GM13976 (cell line): ENCODE measurements at regions not wholly inside any gene's neighbourhood (a gene's known extent, or its start where the extent isn't known, plus 50 kb on each side); places are given as distances from the start of the nearest gene placed in this dataset.

ENCODE experiments used
- DNase-seq: peaks from one replicate; pipeline ENCODE4 v3.0.0; 2012; ENCODE audit warnings: low spot score
- CTCF ChIP-seq: IDR thresholded peaks from 2 replicates; pipeline ENCODE4 v1.5.1; 2012; ENCODE audit warnings: borderline replicate concordance, mild to moderate bottlenecking; ENCODE audit not compliant: insufficient read depth; ENCODE audit errors: extremely low read depth, missing control alignments, control extremely low read depth
- in situ Hi-C: fragments of 300-500 bp; cut with MboI; formaldehyde crosslinking; loops from one replicate; pipeline ENCODE4 v1.12.0; 2022; ENCODE audit warnings: low sequenced_read_pairs, mixed read lengths, inconsistent platforms; ENCODE audit not compliant: unreplicated experiment

DNA sequence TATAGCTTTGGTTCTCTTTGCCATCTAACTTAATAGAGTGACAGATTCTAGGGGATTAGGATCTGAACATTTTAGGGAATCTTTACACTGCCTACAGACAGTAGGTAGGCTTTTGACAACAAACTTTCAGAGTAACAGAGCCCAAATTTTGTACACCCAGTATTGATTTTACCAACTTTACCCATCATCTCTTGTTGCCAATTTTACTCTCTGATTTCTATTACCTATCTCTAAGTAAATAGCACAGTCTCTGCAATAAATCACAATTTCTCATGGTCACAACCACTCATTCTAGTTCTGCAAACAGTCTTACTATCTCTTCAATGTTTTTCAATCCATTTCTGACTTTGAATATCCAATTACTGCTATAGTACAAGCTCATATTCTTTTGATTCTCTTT lies 1097.6 kb upstream of the PHF14 start:
- in situ Hi-C loops = no loop called here
- no peak for DNase-seq
- no peak for TF ChIP-seq CTCF

DNA sequence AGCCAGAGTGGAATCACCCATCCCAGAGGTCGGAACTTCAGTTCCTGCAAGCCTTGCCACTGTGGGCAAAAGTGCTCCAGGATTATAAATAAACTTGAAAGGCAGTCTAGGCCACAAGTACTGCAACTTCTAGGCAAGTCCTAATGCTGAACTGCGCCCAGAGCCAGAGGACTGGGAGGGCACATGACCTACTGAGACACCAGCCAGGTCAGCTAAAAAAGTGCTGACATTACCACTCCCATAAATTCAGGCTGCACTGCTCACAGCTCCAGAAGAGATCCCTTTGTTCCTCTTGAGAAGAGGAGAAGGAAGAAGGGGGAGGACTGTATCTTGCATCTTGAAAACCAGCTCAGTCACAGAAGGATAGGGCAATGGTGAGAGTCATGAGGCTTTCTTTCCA lies 1084.1 kb upstream of the PHF14 start:
- in situ Hi-C loops = no loop called here
- no peak for DNase-seq
- no peak for TF ChIP-seq CTCF

DNA sequence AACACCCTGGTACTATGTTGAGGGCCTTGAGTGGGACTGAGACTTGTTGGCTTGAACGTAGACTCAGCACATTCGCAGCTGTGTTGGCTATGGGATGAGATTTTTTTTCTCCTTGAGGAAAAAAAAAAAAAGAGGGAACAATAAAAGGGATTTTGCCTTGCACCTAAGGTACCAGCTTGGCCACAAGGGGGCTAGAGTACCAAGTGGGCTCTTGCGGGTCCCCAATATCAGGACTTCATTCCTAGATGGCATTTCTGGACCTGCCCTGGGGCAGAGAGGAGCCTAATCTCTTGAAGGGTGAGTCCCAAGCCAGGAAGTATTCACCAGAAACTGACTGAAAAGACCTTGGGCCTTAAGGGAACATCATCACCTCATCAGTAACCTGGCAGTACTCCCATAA lies 1083.6 kb upstream of the PHF14 start:
- no peak for DNase-seq
- no peak for TF ChIP-seq CTCF
- in situ Hi-C loops = no loop called here

GRCh38 chr7:9891056-9891455 lies 1082.6 kb upstream of the PHF14 start:
- TF ChIP-seq CTCF = no peak
- in situ Hi-C loops = no loop called here
- DNase-seq = no peak

DNA sequence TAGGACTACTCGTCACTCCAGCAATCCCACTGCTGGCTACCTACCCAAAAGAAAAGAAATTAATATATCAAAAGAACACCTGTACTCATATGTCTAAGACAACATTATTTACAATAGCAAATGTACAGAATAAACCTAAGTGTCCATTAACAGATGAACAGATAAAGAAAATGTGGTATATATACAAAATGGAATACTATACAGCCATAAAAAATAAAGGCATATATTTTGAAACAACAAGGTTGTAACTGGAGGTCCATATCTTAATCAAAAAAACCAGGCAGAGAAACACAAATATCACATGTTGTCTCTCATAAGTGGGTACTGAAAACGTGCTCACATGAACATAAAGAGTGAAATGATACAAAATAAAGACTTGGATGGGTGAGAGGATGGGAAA lies 1073.3 kb upstream of the PHF14 start:
- TF ChIP-seq CTCF = no peak
- in situ Hi-C loops = no loop called here
- DNase-seq = no peak

DNA sequence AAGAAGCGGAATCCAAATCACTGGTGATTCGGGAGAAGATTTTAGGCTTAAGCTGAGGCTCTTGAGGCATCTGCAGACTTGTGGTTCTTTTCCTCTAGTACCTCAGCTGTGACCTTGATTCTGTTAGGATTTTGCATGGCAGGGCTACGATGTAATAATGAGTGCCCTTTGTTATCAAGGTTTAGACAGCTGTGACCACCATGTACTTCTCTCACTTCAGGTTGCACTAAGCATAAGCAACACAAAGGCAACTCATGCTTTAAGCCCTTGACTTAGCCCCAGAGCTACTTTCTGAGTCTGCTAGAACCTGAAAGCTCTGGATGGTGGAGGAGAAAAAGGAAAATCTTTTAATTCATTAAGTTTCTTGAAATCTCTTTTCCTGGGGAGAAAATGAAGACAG lies 1052.3 kb upstream of the PHF14 start:
- DNase-seq = no peak
- no peak for TF ChIP-seq CTCF
- in situ Hi-C loops = no loop called here
